ENCODE measurements at regions not wholly inside any gene's neighbourhood (a gene's known extent, or its start where the extent isn't known, plus 50 kb on each side); places are given as distances from the start of the nearest gene placed in this dataset.

- TF ChIP-seq POLR2A (IDR thresholded peaks at IDR 0.05) (no peak), POLR2AphosphoS5 (IDR thresholded peaks at IDR 0.05) (no peak)
These were observed 110.6 kb downstream of the LIG4 start for GRCh38 chr13:108104736-108105135.

Measured in breast epithelium (tissue), 3 donors.